CD1c-positive myeloid dendritic cell (primary cell): ENCODE measurements at regions not wholly inside any gene's neighbourhood (a gene's known extent, or its start where the extent isn't known, plus 50 kb on each side); places are given as distances from the start of the nearest gene placed in this dataset.
"Not testable (repeated sequence)": the region's sequence is repeated elsewhere in the genome, so short reads cannot be mapped to it uniquely, and the experiment has no call there.

Source experiments
- DNase-seq: peaks from one replicate; pipeline ENCODE4 v3.0.0-alpha.2; 2016; ENCODE audit errors: extremely low spot score

GRCh38 chr5:88666761-88667495, 216.1 kb downstream of the MEF2C start:
- DNase-seq: no peak

GRCh38 chr5:88665750-88666215, 217.2 kb downstream of the MEF2C start:
- DNase-seq: no peak

- DNase-seq: no peak
These were observed 218.3 kb downstream of the MEF2C start for GRCh38 chr5:88664645-88665044.

GRCh38 chr5:88663793-88664216, 219.2 kb downstream of the MEF2C start:
- DNase-seq: no peak

GRCh38 chr5:88662846-88663245, 220.1 kb downstream of the MEF2C start:
- DNase-seq: no peak

- no peak for DNase-seq
These were observed 221.2 kb downstream of the MEF2C start for GRCh38 chr5:88661806-88662207.

GRCh38 chr5:88660947-88661805, 221.8 kb downstream of the MEF2C start:
- peak; percentile 13 for DNase-seq

GRCh38 chr5:88660264-88660946, 222.6 kb downstream of the MEF2C start:
- DNase-seq: peak; percentile 8

GRCh38 chr5:88659529-88660263, 223.3 kb downstream of the MEF2C start:
- DNase-seq: no peak

GRCh38 chr5:88658886-88659285, 224.1 kb downstream of the MEF2C start:
- DNase-seq: no peak

GRCh38 chr5:88657906-88658775, 224.8 kb downstream of the MEF2C start:
- DNase-seq: no peak

- no peak for DNase-seq
These were observed 225.8 kb downstream of the MEF2C start for GRCh38 chr5:88657136-88657535.

GRCh38 chr5:88656221-88656950, 226.6 kb downstream of the MEF2C start:
- DNase-seq: no peak

GRCh38 chr5:88653471-88653870, 229.5 kb downstream of the MEF2C start:
- no peak for DNase-seq

- no peak for DNase-seq
These were observed 235.1 kb downstream of the MEF2C start for GRCh38 chr5:88647901-88648300.

- no peak for DNase-seq
These were observed 236.1 kb downstream of the MEF2C start for GRCh38 chr5:88646866-88647265.

GRCh38 chr5:88644676-88645075, 238.3 kb downstream of the MEF2C start:
- DNase-seq: no peak

- DNase-seq: no peak
These were observed 239.7 kb downstream of the MEF2C start for GRCh38 chr5:88643315-88643714.

- no peak for DNase-seq
These were observed 249.0 kb downstream of the MEF2C start for GRCh38 chr5:88634014-88634413.

- DNase-seq: not testable (repeated sequence)
These were observed 260.1 kb downstream of the MEF2C start for GRCh38 chr5:88622890-88623289.
